PC-9 (cell line): ENCODE measurements at regions not wholly inside any gene's neighbourhood (a gene's known extent, or its start where the extent isn't known, plus 50 kb on each side); places are given as distances from the start of the nearest gene placed in this dataset.

ENCODE experiments used
- BruUV-seq: library from RNA; stranded (reverse); fragments of 400-500 nt; replicated peaks from 2 replicates; lab custom pipeline; 2021; lab: Mats Ljungman, UMichigan
- CTCF ChIA-PET: fragments of 300-600 bp; sonication (Branson Sonifier 250); formaldehyde crosslinking; loops from one replicate; lab custom pipeline; 2022; ENCODE audit warnings: antibody characterized with exemption; lab: Charles Lee
- POLR2A ChIA-PET: fragments of 300-600 bp; sonication (Branson Sonifier 250); formaldehyde crosslinking; loops from one replicate; lab custom pipeline; 2022; ENCODE audit warnings: antibody characterized with exemption; ENCODE audit not compliant: unreplicated experiment; lab: Charles Lee
- DNase-seq, 2 experiments: peaks; one replicate each; pipeline versions ENCODE4 v3.0.0 to v3.0.0-alpha.2; 2015 to 2022; ENCODE audit warnings: mixed read lengths in 1 of 2
- H2AFZ ChIP-seq: fragments of 200-600 bp; sonication (generic); 2 replicates; pipeline ENCODE4 v1.8.1; 2017; ENCODE audit warnings: antibody characterized with exemption
- H3F3A ChIP-seq: fragments of 200-600 bp; sonication (generic); 2 replicates; pipeline ENCODE4 v1.8.1; 2017; ENCODE audit warnings: antibody characterized with exemption, mild to moderate bottlenecking, low read depth; ENCODE audit not compliant: insufficient read depth
- H3K27ac ChIP-seq: fragments of 200-600 bp; sonication (generic); 2 replicates; pipeline ENCODE4 v1.6.1; 2016; ENCODE audit warnings: mixed run types
- H3K27me3 ChIP-seq: fragments of 200-600 bp; sonication (generic); 2 replicates; pipeline ENCODE4 v1.6.1; 2016; ENCODE audit warnings: low read depth, mixed run types; ENCODE audit not compliant: insufficient read depth
- H3K36me3 ChIP-seq: fragments of 200-600 bp; sonication (generic); 2 replicates; pipeline ENCODE4 v1.6.1; 2016; ENCODE audit warnings: low read depth, mixed run types
- H3K4me1 ChIP-seq: fragments of 200-600 bp; sonication (generic); replicated peaks from 2 replicates; pipeline ENCODE4 v1.6.1; 2016; ENCODE audit warnings: mixed run types; ENCODE audit not compliant: insufficient read depth
- H3K4me2 ChIP-seq: fragments of 200-600 bp; sonication (generic); 2 replicates; pipeline ENCODE4 v1.6.1; 2017; ENCODE audit warnings: mixed run types
- H3K4me3 ChIP-seq: fragments of 200-600 bp; sonication (generic); 2 replicates; pipeline ENCODE4 v1.6.1; 2016; ENCODE audit warnings: mixed run types
- H3K79me2 ChIP-seq: fragments of 200-600 bp; sonication (generic); 2 replicates; pipeline ENCODE4 v1.6.1; 2017; ENCODE audit warnings: low read depth, mixed run types
- H3K9me2 ChIP-seq: fragments of 200-600 bp; sonication (generic); 2 replicates; pipeline ENCODE4 v1.8.1; 2017; ENCODE audit warnings: mild to moderate bottlenecking; ENCODE audit not compliant: insufficient read depth
- H3K9me3 ChIP-seq: fragments of 200-600 bp; sonication (generic); 2 replicates; pipeline ENCODE4 v1.8.1; 2016; ENCODE audit warnings: low read depth; ENCODE audit not compliant: insufficient read depth
- H4K20me1 ChIP-seq: fragments of 200-600 bp; sonication (generic); 2 replicates; pipeline ENCODE4 v1.8.1; 2017; ENCODE audit not compliant: insufficient read depth
- CTCF ChIP-seq: fragments of 200-600 bp; sonication (generic); conservative IDR thresholded peaks from 2 replicates; pipeline ENCODE4 v1.6.1; 2017; ENCODE audit warnings: mixed run types, antibody characterized with exemption, mild to moderate bottlenecking, moderate library complexity
- EZH2 ChIP-seq: fragments of 200-600 bp; sonication (generic); IDR thresholded peaks from 2 replicates; pipeline ENCODE4 v1.8.0; 2017; ENCODE audit warnings: antibody characterized with exemption, low read depth
- intact Hi-C: fragments of 100-400 bp; cut with micrococcal nuclease; formaldehyde crosslinking; loops from one replicate; pipeline ENCODE4 v1.10.0; 2022; ENCODE audit not compliant: unreplicated experiment

- BruUV-seq: no TSS peak
- H3K27me3 ChIP-seq: peaks cover 90% of the 10 kb centered on the region
- no peaks in the 10 kb centered on the region for H4K20me1 ChIP-seq
- ChIA-PET POLR2A (no interaction called here), CTCF (no interaction called here)
- H3K4me3 ChIP-seq: no peak overlapping the region
- no peaks in the 10 kb centered on the region for H3F3A ChIP-seq
- H3K27ac ChIP-seq: no peak overlapping the region
- no peaks in the 10 kb centered on the region for H3K4me1 ChIP-seq
- no peak overlapping the region for H3K4me2 ChIP-seq
- no peaks in the 10 kb centered on the region for H3K9me3 ChIP-seq
- H3K79me2 ChIP-seq: no peaks in the 10 kb centered on the region
- DNase-seq: no peak
- TF ChIP-seq CTCF: no peak
- TF ChIP-seq EZH2: no peak
- no peaks in the 10 kb centered on the region for H3K36me3 ChIP-seq
- no peak overlapping the region for H2AFZ ChIP-seq
- intact Hi-C loops: no loop called here
- H3K9me2 ChIP-seq: no peaks in the 10 kb centered on the region
Observed at GRCh38 chr22:48478529-48479265, 1349.0 kb downstream of the BRD1 start.

- Histone ChIP-seq H3K36me3 (no peaks in the 10 kb centered on the region), H3F3A (no peaks in the 10 kb centered on the region), H2AFZ (no peak overlapping the region), H3K27ac (no peak overlapping the region), H3K9me2 (no peaks in the 10 kb centered on the region), H3K4me2 (no peak overlapping the region), H3K9me3 (no peaks in the 10 kb centered on the region), H4K20me1 (no peaks in the 10 kb centered on the region), H3K4me1 (no peaks in the 10 kb centered on the region), H3K4me3 (no peak overlapping the region), H3K79me2 (no peaks in the 10 kb centered on the region), H3K27me3 (peaks cover 92% of the 10 kb centered on the region)
- no peak for TF ChIP-seq CTCF
- no peak for TF ChIP-seq EZH2
- ChIA-PET CTCF (no interaction called here), POLR2A (no interaction called here)
- intact Hi-C loops: no loop called here
- no TSS peak for BruUV-seq
- DNase-seq: no peak
Observed at GRCh38 chr22:48478124-48478523, 1349.5 kb downstream of the BRD1 start.

- Histone ChIP-seq H3K4me2 (no peak overlapping the region), H3K36me3 (no peaks in the 10 kb centered on the region), H2AFZ (no peak overlapping the region), H4K20me1 (no peaks in the 10 kb centered on the region), H3K79me2 (no peaks in the 10 kb centered on the region), H3K27ac (no peak overlapping the region), H3K27me3 (peaks cover 96% of the 10 kb centered on the region), H3F3A (no peaks in the 10 kb centered on the region), H3K9me3 (no peaks in the 10 kb centered on the region), H3K4me1 (no peaks in the 10 kb centered on the region), H3K9me2 (no peaks in the 10 kb centered on the region), H3K4me3 (no peak overlapping the region)
- no TSS peak for BruUV-seq
- CTCF ChIA-PET: no interaction called here
- TF ChIP-seq CTCF (no peak), EZH2 (no peak)
- intact Hi-C loops: no loop called here
- DNase-seq: no peak
- POLR2A ChIA-PET: no interaction called here
Observed at GRCh38 chr22:48477031-48477721, 1350.5 kb downstream of the BRD1 start.
